ELF-1 (cell line): ENCODE measurements at regions not wholly inside any gene's neighbourhood (a gene's known extent, or its start where the extent isn't known, plus 50 kb on each side); places are given as distances from the start of the nearest gene placed in this dataset.
A peak's percentile ranks its signal among the peaks of the same experiment; 100 is the strongest.

Source experiments
- DNase-seq: peaks from one replicate; pipeline ENCODE4 v3.0.0-alpha.2; 2016; ENCODE audit warnings: low read depth, low spot score

DNA sequence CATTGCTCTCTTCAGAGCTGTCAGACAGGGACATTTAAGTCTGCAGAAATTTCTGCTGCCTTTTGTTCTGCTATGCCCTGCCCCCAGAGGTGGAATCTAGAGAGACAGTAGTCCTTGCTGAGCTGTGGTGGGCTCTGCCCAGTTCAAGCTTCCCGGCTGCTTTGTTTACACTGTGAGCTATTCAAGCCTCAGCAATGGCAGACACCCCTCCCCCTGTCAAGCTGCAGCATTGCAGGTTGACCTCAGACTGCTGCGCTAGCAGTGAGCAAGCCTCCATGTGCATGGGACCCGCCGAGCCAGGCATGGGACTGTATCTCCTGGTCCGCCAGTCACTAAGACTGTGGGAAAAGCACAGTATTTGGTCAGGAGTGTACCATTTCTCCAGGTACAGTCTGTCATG, 53.6 kb upstream of the MAPK10 start:
- DNase-seq, result peak; percentile 68

DNA sequence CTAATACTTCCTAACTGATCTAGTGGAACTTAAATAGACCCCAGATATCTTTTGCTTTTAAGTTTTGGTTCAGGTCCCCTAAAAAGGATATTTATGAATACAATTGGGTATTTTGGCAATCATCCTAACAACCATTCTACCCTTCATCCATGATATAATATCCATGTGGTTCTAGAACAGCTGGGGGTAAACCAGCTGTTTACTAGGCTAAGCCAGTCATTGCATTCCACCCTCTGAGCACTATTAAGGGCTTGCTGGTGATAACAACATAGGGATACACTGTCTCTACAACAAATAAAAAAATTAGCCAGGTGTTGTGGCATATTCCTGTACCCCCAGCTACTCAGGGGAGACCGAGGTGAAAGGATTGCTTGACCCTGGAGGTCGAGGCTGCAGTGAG, 54.8 kb upstream of the MAPK10 start:
- DNase-seq, result no peak

DNA sequence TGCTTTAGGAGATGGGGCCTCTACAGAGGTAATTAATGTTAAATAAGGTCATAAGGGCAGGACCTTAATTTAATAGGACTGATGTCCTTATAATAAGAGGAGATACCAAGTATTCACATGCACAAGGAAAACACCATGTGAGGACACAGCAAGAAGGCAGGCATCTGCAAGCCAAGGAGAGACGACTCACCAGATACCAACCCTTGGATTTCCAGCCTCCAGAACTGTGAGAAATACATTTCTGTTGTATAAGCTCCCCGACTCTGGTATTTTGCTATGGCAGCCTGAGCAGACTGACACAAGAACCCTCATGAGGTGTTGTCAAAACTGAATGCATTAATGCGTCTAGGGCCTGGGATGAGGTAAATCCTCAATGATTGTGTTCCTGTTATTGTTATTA, 56.2 kb upstream of the MAPK10 start:
- no peak for DNase-seq

DNA sequence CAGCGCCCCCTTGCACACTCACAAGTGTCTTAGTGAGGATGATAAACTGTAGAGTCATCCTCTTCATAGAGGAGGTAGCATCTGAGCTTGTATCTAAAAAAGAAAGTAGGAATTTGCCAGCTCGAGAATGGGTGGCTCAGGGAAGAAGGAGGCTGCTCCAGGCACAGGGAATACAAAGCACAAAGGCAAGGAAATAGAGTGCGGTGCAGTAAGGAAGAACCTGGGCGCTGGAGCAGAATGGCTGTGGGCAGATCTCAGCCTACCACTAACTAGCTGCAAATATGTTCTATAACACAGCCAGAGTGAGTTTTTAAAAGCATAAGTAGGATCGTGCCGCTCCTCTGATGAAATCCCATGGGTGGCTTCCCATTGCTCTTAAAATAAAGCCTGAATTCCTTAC, 61.6 kb upstream of the MAPK10 start:
- no peak for DNase-seq

DNA sequence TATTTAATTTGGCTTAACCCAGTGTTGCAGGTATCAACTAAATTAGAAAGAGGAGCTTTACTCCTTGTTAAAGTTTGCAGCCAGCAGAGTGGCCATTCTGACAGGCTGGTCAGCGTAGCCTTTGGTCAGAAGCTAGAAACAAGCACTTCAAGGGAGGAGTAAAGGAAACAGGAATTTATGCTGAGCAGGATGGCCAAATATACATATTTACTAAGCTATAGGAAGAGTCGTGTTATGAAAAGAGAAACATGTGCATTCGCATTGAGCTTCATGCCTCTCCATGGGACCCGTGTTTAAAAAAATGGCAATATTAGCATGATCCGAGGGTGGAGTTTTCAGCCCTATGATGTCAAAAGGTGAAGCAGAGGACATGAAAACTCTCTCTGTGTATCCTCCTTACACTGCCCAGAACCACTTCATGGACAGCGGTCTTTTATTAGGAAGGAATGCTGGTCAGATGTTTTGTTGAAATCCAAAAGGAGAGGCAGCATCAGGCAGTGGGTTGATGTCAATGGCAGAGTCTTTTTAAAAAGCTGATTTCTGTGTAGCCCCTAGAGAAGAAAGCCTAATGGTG, 71.8 kb upstream of the MAPK10 start:
- no peak for DNase-seq

DNA sequence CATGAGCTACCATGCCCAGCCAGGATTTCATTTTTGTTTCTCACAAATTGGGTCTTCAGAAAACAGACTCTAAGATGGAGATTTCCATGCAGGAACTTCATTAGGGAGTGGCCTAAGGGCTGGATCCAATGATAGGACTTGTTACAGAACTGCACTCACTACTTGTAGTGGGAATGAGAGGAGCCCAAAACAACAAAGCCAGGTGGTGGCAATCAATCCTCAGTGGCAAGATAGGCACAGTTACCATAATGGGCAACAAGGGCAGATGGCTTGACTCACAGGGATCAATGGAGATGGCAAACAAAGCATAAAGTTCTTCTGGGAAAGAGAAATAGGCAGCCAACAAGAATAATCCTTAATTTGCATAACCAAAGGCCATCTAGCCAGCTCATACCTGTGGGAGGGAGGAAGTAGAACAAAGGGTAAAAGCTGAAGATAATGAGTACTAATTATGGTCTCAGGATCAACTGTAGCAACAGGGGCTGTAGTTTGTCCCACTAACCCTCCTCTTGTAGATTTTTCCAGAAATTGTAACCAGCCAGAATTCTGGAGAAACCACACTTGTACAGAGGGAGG, 72.8 kb upstream of the MAPK10 start:
- DNase-seq, result no peak

DNA sequence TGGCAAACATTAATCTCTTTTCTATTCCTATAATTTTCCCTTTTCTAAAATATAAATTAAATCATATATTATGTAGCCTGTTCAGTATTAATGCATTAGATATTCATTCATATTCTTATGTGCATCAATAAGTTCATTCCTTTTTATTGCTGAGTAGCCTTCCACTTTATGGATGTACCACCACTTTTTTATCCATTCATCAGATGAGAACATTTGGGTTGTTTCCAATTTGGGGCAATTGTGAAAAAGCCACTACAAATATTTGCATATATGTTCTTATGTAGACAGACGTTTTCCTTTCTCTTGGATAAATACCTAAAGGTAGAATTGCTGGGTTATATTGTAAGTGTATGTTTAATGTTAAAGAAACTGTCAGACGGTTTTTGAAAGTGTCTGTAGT, 79.4 kb upstream of the MAPK10 start:
- no peak for DNase-seq

DNA sequence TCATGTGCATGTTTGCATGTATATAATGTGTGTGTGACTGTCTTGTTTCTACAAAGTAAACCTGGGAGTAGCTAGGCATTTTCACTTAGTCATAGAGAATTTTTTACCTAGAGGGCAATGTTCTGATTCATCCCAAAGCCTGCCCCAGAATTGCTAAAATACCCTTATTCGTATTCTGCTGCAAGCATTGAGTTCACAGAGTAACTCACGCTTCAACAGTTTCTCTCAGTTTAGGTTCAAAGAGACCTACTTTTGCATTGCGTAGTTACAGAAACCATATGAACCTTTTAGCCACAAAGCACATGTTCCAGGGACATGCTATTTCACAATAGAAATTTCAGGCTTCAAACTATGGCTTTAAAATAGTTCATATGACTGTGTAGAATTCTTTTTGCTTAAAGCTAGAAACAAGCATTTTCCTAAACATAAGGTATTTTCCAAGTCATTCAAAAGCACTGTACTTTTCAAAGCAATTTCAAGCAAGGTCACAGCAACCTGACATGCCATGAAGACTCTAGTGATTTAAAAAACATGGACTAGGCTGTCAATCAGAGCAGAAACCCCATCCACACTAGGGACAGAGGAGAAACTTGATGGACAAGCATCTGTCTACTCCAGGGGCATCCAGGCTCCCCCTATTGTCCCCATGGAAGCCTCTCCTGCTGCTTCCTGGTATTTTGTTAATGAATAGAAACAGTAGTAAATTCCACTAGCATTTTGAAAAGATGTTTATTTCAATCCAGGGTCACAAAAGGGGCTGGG, 81.5 kb upstream of the MAPK10 start:
- DNase-seq, result peak; percentile 40

DNA sequence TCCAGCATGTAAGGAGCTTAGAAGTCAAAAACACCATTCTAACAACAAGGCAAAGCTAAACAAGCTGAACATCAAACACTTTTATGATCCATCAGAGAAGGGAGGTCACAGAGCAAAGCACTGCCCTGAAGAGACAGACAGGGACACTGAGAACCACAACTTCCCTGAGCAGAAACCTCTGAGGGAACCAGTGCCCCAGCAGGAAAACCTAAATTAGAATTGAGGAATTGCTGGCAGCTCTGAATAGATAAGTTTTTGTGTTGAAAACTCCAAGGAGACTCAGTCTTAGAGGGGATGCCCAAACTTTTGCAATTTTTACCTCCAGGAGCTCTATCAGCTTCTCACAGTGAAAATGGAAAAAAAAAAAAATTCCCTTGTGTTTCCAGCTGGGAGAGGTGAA, 83.0 kb upstream of the MAPK10 start:
- no peak for DNase-seq

DNA sequence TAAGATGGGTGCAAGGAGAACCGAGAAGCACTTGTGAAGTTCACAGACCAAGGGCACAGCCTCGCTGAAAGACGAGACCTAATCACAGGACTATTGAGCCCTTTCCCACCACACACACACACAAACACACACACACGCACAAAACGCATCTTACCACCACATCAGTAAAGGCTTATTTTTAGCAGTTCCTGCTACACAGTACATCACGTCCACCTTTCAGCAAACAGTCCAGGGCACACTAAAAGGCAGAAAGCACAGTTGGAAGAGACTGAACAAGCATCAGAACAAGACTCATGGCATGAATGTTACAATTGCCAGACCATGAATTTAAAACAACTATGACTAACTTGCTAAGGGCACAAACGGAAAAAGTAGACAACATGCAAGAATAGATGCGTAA, 83.6 kb upstream of the MAPK10 start:
- no peak for DNase-seq

DNA sequence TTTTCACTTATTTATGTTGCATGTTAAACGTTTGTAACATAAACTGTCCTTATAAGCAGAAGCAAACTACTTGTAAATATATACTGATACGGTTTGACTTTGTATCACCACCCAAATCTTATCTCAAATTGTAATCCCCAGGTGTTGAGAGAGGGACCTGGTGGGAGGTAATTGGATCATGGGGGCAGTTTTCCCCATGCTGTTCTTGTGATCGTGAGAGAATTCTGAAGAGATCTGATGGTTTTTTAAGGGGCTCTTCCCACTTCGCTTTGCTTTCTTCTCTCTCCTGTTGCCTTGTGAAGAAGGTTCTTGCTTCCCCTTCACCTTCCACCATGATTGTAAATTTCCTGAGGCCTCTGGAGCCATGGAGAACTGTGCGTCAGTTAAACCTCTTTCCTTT, 87.1 kb upstream of the MAPK10 start:
- DNase-seq, result no peak

DNA sequence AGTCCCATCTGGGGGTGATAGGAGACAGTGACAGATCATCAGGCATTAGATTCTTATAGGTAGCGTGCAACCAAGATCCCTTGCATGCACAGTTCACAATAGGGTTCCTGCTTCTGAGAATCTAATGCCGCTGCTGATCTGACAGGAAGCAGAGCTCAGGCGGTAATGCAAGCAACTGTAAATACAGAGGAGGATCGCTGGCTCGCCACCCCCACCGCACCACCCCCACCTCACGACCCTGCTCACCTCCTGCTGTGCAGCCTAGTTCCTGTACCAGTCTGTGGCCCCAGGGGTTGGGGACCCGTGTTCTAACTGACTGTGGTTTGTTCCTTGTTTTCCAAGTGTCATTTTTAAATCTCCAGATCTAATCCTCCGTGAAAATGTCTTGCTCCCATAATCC, 89.0 kb upstream of the MAPK10 start:
- DNase-seq, result peak; percentile 79

DNA sequence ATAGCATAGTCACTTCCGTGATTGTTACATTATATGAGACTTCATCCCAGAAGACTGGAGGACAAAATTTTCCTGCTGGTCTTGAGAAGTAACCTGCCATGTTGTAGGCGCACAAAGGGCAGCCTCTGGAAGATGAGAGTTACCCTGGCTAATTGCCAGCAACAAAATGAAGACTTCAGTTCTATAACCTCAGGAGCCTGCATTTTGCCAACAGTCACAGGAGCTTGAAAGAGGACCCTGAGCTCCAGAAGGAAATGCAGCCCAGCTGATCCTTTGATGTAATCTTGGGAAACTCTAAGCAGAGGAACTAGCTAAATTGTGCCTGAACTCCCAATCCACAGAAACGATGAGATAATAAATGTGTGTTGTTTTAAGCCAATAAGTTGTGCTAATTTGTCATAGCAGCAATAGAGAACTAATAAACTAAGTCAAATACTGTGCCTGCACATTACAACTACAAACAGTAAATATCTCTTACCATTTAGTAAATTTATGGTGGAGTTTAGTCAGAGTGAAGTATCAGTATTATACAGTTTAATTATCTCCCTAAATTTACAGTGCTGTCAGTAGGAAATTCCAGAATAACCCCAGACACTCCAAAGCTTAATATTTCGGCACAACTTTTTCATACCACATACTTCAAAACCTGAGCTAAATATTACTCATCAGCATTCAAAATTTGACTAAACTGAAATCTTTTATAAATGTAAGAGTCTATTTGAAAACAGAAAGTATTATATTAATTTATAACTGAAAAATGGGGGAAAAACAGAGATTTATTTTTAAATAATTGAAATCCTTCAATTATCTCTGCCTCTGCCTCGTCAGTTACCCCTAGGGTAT, 90.1 kb upstream of the MAPK10 start:
- DNase-seq, result peak; percentile 51

DNA sequence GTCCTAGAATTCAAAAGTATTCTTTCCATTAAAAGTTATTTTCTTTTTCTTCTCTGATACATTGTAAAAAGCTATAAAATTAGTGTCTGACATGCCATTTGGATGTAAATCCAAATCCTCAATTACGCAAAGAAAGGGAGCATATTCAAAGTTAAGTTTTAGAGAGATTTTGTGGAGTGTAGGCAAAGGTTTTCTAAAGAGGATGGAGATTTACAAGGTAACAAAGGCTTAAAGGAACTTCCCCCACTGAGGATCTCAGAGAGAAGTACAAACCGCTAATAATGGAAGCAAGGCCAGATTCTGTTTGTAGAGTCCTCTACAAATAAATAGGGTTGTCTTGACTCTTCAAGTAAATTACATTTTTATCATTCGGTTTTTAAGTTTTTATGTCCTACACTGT, 91.0 kb upstream of the MAPK10 start:
- DNase-seq, result no peak

DNA sequence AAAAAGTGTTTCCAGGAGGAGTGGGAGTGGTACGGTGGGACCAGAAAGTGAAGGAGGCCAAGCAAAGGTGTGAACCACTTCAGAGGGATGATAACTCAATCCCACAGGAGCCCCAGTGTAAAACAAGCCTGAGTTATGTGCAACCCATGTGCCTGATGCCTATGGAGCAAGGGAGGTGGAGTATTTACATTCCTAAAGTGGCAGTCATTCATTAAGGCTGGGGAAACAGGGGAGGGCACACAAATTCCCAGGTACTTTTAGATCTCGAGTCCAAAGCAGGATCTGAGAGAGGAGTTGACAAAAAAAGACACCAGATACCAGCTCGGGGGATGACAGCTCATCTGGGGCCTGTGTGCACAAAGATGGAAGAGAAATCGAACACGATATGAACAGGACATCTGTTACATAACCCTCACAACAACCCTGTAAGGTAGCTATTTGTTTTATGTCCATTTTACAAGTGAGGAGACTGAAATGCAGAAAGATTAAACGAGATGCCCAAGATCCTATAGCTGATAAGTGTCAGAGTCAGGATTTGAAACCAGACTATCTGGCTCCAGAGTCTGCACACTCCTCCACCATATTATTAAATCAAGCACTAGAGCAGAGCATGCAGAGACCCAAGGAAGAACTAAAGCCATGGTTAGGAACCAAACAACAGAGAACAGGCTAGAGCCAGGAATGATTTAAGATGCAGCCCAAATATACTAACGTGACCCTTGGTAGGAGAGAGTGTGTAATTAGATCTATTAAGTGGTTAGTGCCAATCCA, 91.9 kb upstream of the MAPK10 start:
- DNase-seq, result peak; percentile 73

DNA sequence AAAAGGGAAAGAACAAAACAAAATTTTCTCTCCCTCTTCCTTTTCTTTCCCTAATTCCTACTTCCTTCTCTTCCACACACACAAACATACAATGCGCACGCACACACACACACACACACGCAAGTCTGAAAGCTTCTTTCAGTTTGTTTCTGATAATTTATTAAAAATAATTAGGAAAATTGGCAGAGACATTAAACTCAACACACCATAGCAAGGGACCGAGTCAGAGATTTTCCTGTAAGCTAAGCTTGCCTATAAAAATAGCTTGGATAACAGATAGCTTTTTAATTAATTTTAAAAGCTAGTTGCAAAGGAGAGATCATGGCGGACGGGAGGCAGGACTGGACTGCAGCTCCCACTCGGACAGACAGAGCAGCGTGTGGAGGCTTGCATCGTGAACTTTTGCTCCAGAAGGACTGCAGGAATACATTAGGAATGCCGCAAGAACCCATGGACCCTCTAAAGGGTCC, 92.6 kb upstream of the MAPK10 start:
- no peak for DNase-seq

DNA sequence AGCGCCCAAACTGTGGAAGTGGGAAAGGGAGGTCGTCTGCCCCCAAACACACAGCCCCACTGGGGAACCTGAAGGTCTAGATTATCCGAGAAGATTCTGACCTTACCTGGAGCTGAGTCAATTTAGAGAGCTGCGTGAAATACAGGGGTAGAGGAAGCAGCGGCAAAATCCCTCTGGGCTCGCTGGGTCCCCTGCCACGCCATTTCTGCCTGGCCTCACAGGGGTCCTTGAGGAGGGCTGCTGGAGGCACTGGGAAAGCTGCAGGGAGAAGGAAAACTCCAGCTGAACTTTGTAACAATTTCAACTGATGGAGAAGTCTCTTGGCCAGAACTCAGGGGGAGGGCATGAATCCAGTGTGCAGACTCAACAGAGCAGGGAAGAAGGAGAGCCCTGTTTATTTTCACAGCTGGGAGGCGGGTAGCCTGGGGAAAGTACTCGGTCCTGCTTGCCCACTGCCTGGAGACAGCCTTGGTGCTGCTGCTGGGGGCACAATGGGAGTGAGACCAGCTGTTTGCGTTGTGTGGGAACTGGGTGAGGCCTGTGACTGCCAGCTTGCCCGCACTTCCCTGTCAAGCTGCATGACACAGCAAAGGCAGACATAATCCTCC, 93.2 kb upstream of the MAPK10 start:
- peak; percentile 65 for DNase-seq

DNA sequence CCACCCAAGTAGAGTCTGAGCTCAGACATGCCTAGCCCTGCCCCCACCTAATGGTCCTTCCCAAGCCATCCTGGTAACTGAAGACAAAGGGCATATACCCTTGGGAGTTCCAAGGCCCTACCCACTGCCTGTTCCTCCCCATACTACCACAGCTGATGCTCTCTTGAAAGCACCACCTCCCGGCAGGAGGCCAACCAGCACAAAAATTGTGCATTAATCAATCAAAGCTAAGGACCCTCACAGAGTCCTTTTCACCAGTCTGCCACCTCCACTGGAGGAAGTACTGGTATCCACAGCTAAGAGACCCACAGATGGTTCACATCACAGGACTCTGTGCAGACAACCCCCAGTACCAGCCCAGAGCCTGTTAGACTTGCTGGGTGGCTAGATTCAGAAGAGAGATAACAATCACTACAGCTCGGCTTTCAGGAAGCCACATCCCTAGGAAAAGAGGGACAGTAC, 93.8 kb upstream of the MAPK10 start:
- peak; percentile 81 for DNase-seq

DNA sequence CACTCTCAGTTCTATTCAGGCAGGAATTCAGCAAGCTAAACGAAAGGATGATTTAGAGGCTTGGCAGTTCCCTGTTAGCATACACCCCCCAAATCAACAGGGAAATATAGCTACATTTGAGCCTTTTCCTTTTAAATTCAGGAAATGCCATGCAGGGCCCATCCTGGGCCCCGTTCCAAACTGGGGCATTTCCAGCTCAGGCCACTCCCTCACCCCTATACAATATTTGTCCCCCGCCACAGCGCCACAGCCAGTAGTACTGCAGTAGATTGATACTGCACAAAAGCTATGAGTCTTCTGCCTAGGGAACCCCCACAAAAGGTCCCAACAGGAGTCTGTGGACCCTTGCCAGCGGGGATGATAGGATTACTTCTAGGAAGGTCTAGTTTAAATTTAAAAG, 102.0 kb upstream of the MAPK10 start:
- DNase-seq, result no peak

DNA sequence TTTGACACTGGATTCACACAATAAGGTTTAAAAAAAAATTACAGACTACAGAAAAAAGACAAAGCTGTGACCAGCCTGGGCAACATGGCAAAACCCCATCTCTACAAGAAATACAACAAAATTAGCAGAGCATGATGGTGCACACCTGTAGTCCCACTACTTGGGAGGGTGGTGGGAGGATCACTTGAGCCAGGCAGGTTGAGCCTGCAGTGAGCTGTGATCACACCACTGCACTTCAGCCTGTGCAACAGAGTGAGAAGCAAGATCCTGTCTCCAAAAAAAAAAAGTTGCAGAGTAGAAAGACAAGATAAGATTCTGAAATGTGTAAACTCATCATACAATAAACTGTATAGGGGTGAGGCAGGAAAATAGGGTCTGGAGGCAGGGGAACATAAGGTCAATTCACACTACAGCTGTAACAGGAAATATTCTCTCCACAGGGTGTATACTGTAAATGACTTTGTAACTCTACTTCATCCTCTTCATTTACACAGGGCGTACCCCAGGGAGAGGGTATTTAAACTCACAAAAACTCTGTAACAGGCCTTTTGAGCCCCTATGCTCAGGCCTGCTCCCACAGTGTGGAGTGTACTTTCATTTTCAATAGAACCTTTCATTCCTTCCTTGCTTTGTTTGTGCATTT, 112.6 kb upstream of the MAPK10 start:
- no peak for DNase-seq
